Head of caudate nucleus (tissue), 42 donors: ENCODE measurements at regions not wholly inside any gene's neighbourhood (a gene's known extent, or its start where the extent isn't known, plus 50 kb on each side); places are given as distances from the start of the nearest gene placed in this dataset.
"Not testable (repeated sequence)": the region's sequence is repeated elsewhere in the genome, so short reads cannot be mapped to it uniquely, and the experiment has no call there.

Experiments
- DNase-seq, 42 donors: peaks; one replicate each; pipeline versions ENCODE4 v3.0.0 to v3.0.0-alpha.2; 2020 to 2021; ENCODE audit warnings: mixed read lengths in 7 of 42
- intact Hi-C: fragments of 100-400 bp; cut with DNase I; formaldehyde crosslinking; loops from one replicate; pipeline ENCODE4 v1.15.0; 2022

DNA sequence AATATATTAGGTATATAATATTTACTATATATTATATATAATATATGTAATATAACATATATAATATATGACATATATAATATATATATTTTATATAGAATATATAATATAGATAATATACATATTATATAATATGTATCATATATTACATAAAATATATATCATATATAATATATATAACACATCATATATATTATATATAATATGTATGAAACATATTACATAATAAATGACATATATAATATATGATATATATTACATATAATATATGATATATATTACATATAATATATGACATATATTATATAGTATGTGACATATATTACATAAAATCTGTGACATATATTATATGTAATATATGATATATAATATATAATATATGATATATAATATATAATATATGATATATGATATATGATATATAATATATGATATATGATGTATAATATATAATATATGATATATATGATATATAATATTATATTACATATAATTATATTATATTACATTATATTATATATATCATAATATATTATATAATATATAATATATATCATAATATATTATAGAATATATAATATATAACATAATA, 119.5 kb upstream of the RIMBP3 start:
- intact Hi-C loops, result no loop called here
- DNase-seq, result no peak

DNA sequence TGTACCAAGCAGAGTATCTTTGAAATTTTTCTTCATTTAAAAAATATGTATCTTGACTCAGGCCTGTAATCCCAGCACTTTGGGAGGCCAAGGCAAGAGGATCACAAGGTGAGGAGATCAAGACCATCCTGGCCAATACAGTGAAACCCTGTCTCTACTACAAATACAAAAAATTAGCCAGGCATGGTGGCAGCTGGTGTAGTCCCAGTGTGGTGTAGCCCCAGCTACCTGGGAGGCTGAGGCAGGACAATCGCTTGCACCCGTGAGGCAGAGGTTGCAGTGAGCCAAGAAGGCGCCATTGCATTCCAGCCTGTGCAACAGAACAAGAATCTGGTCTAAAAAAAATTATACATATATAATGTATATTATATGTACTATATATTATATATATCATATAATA, 118.7 kb upstream of the RIMBP3 start:
- peak in 29 of 42 donors; percentile 1 to 97 (median 52) for DNase-seq
- intact Hi-C loops, result not testable (repeated sequence)
